Testis (tissue), 2 donors: ENCODE measurements at regions not wholly inside any gene's neighbourhood (a gene's known extent, or its start where the extent isn't known, plus 50 kb on each side); places are given as distances from the start of the nearest gene placed in this dataset.

Experiments
- POLR2A ChIP-seq: fragments of 450-650 bp; IDR thresholded peaks from one replicate; pipeline ENCODE4 v1.6.1; 2017; ENCODE audit warnings: antibody characterized with exemption, mild to moderate bottlenecking, moderate library complexity
- TF ChIP-seq, protein P1 (sequence below), 3 experiments: fragments of 450-650 bp in 2 of 3; fragments of 200-600 bp in 1 of 3; sonication (generic) in 1 of 3; IDR thresholded peaks; one replicate each; pipeline ENCODE4 v1.5.1; 2016 to 2019; ENCODE audit warnings: antibody characterized with exemption in 3 of 3, mild to moderate bottlenecking in 2 of 3, moderate library complexity in 1 of 3

DNA sequence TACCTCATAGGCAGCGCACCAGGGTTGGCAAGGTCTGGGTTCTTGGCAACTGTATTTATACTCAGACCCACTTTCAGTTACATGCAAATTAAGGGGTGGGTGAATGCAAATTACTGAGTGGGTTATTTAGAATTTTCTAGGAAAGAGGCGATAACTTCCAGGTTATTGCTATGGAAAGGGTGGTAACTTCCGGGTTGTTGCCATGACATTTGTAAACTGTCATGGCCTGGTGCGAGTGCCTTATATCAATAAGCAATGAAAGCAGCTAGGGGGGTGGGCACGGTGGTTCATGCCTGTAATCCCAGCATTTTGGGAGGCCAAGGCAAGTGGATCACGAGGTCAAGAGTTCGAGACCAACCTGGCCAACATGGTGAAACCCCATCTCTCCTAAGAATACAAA, 57.5 kb upstream of the SLC7A3 start:
- TF ChIP-seq, protein P1, sequence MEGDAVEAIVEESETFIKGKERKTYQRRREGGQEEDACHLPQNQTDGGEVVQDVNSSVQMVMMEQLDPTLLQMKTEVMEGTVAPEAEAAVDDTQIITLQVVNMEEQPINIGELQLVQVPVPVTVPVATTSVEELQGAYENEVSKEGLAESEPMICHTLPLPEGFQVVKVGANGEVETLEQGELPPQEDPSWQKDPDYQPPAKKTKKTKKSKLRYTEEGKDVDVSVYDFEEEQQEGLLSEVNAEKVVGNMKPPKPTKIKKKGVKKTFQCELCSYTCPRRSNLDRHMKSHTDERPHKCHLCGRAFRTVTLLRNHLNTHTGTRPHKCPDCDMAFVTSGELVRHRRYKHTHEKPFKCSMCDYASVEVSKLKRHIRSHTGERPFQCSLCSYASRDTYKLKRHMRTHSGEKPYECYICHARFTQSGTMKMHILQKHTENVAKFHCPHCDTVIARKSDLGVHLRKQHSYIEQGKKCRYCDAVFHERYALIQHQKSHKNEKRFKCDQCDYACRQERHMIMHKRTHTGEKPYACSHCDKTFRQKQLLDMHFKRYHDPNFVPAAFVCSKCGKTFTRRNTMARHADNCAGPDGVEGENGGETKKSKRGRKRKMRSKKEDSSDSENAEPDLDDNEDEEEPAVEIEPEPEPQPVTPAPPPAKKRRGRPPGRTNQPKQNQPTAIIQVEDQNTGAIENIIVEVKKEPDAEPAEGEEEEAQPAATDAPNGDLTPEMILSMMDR (IDR thresholded peaks at IDR 0.05) = no peak
- TF ChIP-seq POLR2A = no peak
